Adrenal gland (tissue), 9 donors: ENCODE measurements at regions not wholly inside any gene's neighbourhood (a gene's known extent, or its start where the extent isn't known, plus 50 kb on each side); places are given as distances from the start of the nearest gene placed in this dataset.

Experiments used
- DNase-seq, 7 donors: peaks; one replicate each; pipeline ENCODE4 v3.0.0-alpha.2; 2019 to 2020
- H3K27ac ChIP-seq, 5 donors: fragments of 200-600 bp; sonication (generic) in 4 of 5; 1 replicate in 3 of 5; 2 replicates in 2 of 5; pipeline versions ENCODE4 v1.5.1 to v1.8.0; 2016 to 2020; ENCODE audit warnings: mild to moderate bottlenecking in 1 of 5
- H3K27me3 ChIP-seq: fragments of 200-600 bp; 2 replicates; pipeline ENCODE4 v1.8.0; 2021
- H3K36me3 ChIP-seq, 2 donors: fragments of 200-600 bp; replicated peaks in 1 of 2; 1 replicate in 1 of 2; 2 replicates in 1 of 2; pipeline versions ENCODE4 v1.5.1 to v1.8.0; 2018 to 2022
- H3K4me1 ChIP-seq, 2 donors: fragments of 200-600 bp; replicated peaks in 1 of 2; 1 replicate in 1 of 2; 2 replicates in 1 of 2; pipeline versions ENCODE4 v1.5.1 to v1.8.0; 2018 to 2021
- H3K4me3 ChIP-seq, 4 donors: fragments of 200-600 bp; sonication (generic) in 3 of 4; one replicate each; pipeline ENCODE4 v1.5.1; 2016 to 2018
- H3K9me3 ChIP-seq, 3 donors: fragments of 200-600 bp; sonication (generic) in 1 of 3; replicated peaks in 1 of 3; 1 replicate in 2 of 3; 2 replicates in 1 of 3; pipeline versions ENCODE4 v1.5.1 to v1.8.0; 2016 to 2021
- POLR2A ChIP-seq, 2 donors: fragments of 450-650 bp; IDR thresholded peaks; one replicate each; pipeline ENCODE4 v1.6.1; 2017; ENCODE audit warnings: antibody characterized with exemption in 2 of 2, mild to moderate bottlenecking in 2 of 2, moderate library complexity in 1 of 2
- WGBS, 4 donors: extraction: QIAGEN DNeasy Blood & Tissue Kit in 2 of 4; methylation state at CpG; one replicate each; pipeline versions ENCODE4 v1.1.5 to v1.1.7; 2013 to 2017; 5-methylcytosine and 5-hydroxymethylcytosine counted together
- intact Hi-C, 2 donors: fragments of 100-400 bp; cut with DNase I; formaldehyde crosslinking; loops; one replicate each; pipeline versions ENCODE4 v1.14.1 to v1.15.0; 2022 to 2023
- TF ChIP-seq, protein P1 (sequence below), 6 experiments: fragments of 450-650 bp in 4 of 6; fragments of 200-600 bp in 2 of 6; sonication (generic) in 1 of 6; IDR thresholded peaks; 1 replicate in 5 of 6; 2 replicates in 1 of 6; pipeline versions ENCODE4 v1.5.1 to v1.8.0; 2016 to 2021; ENCODE audit warnings: antibody characterized with exemption in 6 of 6, mild to moderate bottlenecking in 2 of 6, moderate library complexity in 1 of 6
- donor health status: healthy with polysubstance abuse.
- donor health status: Bipolar disorder and iron deficiency.
- donor health status: DM: yes; HTN: yes; CAD: no.
- donor health status: DM: no; HTN: no; CAD: no.
- donor health status: DM: no; HTN: no; CAD: no.

DNA sequence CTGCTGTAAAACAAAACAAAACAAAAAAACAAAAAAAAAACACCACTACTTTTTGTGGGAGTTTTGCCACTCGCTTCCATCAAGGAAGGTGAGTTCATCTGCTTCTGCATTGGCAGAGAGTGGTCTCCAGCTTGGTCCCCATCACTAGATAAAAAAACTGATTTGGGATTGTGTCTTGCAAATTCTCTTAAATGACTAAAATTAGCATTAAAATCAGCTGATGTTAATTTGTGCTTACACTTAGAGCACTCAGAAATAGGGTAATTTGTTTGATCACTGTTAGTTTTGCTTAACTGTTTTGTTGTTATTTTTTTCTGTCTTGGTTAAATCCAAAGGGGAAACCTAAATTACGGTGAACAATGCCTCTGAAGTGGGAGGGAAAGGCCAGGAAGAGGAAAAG is 1048.0 kb downstream of the LRFN5 start:
- Histone ChIP-seq H3K4me1 (no peaks in the 10 kb centered on the region), H3K27ac (no peak overlapping the region), H3K36me3 (no peaks in the 10 kb centered on the region), H3K9me3 (no peaks in the 10 kb centered on the region), H3K4me3 (no peak overlapping the region), H3K27me3 (no peaks in the 10 kb centered on the region)
- TF ChIP-seq, protein P1, sequence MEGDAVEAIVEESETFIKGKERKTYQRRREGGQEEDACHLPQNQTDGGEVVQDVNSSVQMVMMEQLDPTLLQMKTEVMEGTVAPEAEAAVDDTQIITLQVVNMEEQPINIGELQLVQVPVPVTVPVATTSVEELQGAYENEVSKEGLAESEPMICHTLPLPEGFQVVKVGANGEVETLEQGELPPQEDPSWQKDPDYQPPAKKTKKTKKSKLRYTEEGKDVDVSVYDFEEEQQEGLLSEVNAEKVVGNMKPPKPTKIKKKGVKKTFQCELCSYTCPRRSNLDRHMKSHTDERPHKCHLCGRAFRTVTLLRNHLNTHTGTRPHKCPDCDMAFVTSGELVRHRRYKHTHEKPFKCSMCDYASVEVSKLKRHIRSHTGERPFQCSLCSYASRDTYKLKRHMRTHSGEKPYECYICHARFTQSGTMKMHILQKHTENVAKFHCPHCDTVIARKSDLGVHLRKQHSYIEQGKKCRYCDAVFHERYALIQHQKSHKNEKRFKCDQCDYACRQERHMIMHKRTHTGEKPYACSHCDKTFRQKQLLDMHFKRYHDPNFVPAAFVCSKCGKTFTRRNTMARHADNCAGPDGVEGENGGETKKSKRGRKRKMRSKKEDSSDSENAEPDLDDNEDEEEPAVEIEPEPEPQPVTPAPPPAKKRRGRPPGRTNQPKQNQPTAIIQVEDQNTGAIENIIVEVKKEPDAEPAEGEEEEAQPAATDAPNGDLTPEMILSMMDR (IDR thresholded peaks at IDR 0.05): no peak
- no peak for TF ChIP-seq POLR2A (IDR thresholded peaks at IDR 0.05)
- intact Hi-C loops: no loop called here
- 67 to 71% (median 69%) methylated on average over 2 of the region's 2 CpGs for WGBS, 4 donors
- no peak for DNase-seq

DNA sequence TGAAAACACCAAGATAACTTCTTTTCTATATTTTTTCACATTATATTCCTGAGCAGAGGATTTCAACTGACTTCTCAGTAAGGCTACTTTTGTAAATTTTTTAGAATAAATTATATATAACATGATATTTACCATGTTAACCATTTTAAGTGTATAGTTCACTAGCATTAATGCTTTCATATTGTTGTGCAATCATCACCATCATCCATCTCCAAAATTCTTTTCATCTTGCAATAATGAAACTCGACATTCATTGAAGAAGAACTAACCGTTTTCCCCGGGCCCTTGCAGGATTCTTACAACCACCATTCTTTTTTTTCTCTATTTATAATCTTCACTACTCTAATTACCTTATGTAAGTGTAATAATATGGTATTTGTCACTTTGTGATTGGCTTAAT is 1036.1 kb downstream of the LRFN5 start:
- H3K27ac ChIP-seq: no peak overlapping the region
- H3K9me3 ChIP-seq: no peaks in the 10 kb centered on the region
- H3K27me3 ChIP-seq: no peaks in the 10 kb centered on the region
- no peaks in the 10 kb centered on the region for H3K4me1 ChIP-seq
- no peaks in the 10 kb centered on the region for H3K36me3 ChIP-seq
- WGBS, 4 donors: 77 to 85% (median 82%) methylated on average over 3 of the region's 3 CpGs
- no peak for DNase-seq
- intact Hi-C loops: no loop called here
- TF ChIP-seq, protein P1 (IDR thresholded peaks at IDR 0.05): no peak
- TF ChIP-seq POLR2A (IDR thresholded peaks at IDR 0.05): no peak
- H3K4me3 ChIP-seq: no peak overlapping the region

DNA sequence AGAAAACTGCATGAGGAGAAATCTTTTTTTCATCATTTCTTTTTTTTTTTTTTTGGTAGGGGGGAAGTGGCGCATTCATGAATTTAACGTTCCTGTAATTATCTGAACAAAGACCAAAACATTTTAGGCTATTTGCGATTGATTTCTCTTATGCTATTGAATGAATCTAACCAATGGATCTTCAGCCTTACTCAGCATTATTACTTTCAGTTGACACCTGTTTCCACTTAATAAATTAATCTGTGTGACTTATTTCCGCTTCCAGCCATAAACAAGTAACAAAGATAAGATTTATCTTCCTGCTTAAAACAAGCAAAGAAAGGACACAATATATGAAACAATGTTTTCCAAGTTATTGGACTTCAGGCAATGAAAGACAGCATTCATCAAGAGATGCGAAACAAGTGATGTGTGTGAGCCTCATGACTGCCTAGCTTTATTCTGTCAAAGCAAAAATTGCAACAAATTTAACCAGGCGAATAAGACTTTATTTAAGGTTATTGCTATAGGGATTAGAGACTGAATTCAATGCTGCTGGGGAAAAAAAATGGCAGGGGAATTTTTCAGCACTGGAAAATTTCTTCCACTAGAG is 1026.9 kb downstream of the LRFN5 start:
- 68 to 81% (median 77%) methylated on average over 6 of the region's 6 CpGs for WGBS, 4 donors
- TF ChIP-seq, protein P1 (IDR thresholded peaks at IDR 0.05): no peak
- TF ChIP-seq POLR2A (IDR thresholded peaks at IDR 0.05): no peak
- no peaks in the 10 kb centered on the region for H3K36me3 ChIP-seq
- intact Hi-C loops: no loop called here
- no peak overlapping the region for H3K4me3 ChIP-seq
- H3K27me3 ChIP-seq: no peaks in the 10 kb centered on the region
- DNase-seq: no peak
- no peaks in the 10 kb centered on the region for H3K4me1 ChIP-seq
- H3K9me3 ChIP-seq: no peaks in the 10 kb centered on the region
- H3K27ac ChIP-seq: no peak overlapping the region

DNA sequence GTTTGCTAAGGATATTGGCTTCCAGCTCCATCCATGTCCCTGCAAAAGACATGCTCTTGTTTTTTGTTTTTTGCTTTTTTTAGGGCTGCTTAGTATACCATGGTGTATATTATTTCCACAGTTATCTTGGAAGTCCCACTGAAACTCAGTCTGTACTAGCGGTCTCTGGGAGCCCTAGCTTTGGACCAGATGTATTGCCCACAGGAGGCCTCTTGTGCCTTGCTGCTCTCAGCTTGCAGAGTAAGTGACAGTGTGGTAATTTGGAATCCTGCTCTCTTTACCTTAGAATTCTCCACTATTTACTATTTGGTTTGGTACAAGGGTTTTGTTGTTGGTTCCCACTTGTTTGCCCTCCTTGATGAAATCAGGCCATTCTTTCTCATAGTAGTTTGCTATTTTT is 1022.9 kb downstream of the LRFN5 start:
- Histone ChIP-seq H3K36me3 (no peaks in the 10 kb centered on the region), H3K27me3 (no peaks in the 10 kb centered on the region), H3K9me3 (no peaks in the 10 kb centered on the region), H3K27ac (no peak overlapping the region), H3K4me1 (no peaks in the 10 kb centered on the region), H3K4me3 (no peak overlapping the region)
- DNase-seq: no peak
- TF ChIP-seq, protein P1 (IDR thresholded peaks at IDR 0.05): no peak
- TF ChIP-seq POLR2A (IDR thresholded peaks at IDR 0.05): no peak
- intact Hi-C loops: no loop called here
- WGBS, 4 donors: 80 to 95% (median 86%) methylated on average over 1 of the region's 1 CpG
